Sigmoid colon (tissue), 6 donors: ENCODE measurements at regions not wholly inside any gene's neighbourhood (a gene's known extent, or its start where the extent isn't known, plus 50 kb on each side); places are given as distances from the start of the nearest gene placed in this dataset.

Experiments
- DNase-seq: peaks from one replicate; pipeline ENCODE4 v3.0.0-alpha.2; 2019
- H3K27ac ChIP-seq, 4 donors: fragments of 200-600 bp; sonication (generic); one replicate each; pipeline ENCODE4 v1.5.1; 2016 to 2019; ENCODE audit warnings: mild to moderate bottlenecking in 1 of 4
- H3K27me3 ChIP-seq, 3 donors: fragments of 200-600 bp; sonication (generic); one replicate each; pipeline ENCODE4 v1.5.1; 2019; ENCODE audit warnings: mild to moderate bottlenecking in 1 of 3
- H3K36me3 ChIP-seq, 4 donors: fragments of 200-600 bp; sonication (generic); one replicate each; pipeline ENCODE4 v1.5.1; 2016 to 2019
- H3K4me1 ChIP-seq, 4 donors: fragments of 200-600 bp; sonication (generic); one replicate each; pipeline ENCODE4 v1.5.1; 2017 to 2019
- H3K4me3 ChIP-seq, 4 donors: fragments of 200-600 bp; sonication (generic); one replicate each; pipeline ENCODE4 v1.5.1; 2017 to 2019; ENCODE audit warnings: mild to moderate bottlenecking in 2 of 4, moderate library complexity in 1 of 4
- H3K9me3 ChIP-seq, 4 donors: fragments of 200-600 bp in 3 of 4; sonication (generic) in 3 of 4; one replicate each; pipeline versions ENCODE4 v1.5.1 to v1.6.1; 2013 to 2019
- CTCF ChIP-seq, 4 experiments: fragments of 450-650 bp in 3 of 4; fragments of 200-600 bp in 1 of 4; IDR thresholded peaks; one replicate each; pipeline ENCODE4 v1.5.1; 2016 to 2019; ENCODE audit warnings: antibody characterized with exemption in 4 of 4, mild to moderate bottlenecking in 3 of 4, moderate library complexity in 2 of 4
- EP300 ChIP-seq, 4 donors: sonication (generic); formaldehyde crosslinking; IDR thresholded peaks; one replicate each; pipeline ENCODE4 v1.6.1; 2017; ENCODE audit warnings: antibody characterized with exemption in 4 of 4
- POLR2A ChIP-seq, 2 donors: fragments of 450-650 bp; IDR thresholded peaks; one replicate each; pipeline ENCODE4 v1.6.1; 2016; ENCODE audit warnings: antibody characterized with exemption in 2 of 2, mild to moderate bottlenecking in 2 of 2, moderate library complexity in 2 of 2
- POLR2AphosphoS5 ChIP-seq, 4 donors: sonication (generic); formaldehyde crosslinking; IDR thresholded peaks; one replicate each; pipeline ENCODE4 v1.6.1; 2017; ENCODE audit warnings: antibody characterized with exemption in 4 of 4
- WGBS, 2 donors: extraction: QIAGEN DNeasy Blood & Tissue Kit; methylation state at CpG; one replicate each; pipeline ENCODE4 v1.1.7; 2013; 5-methylcytosine and 5-hydroxymethylcytosine counted together
- intact Hi-C: fragments of 100-400 bp; cut with DNase I; formaldehyde crosslinking; loops from one replicate; pipeline ENCODE4 v1.15.1; 2023
- donor health status: healthy with polysubstance abuse.
- donor health status: healthy.

- no peaks in the 10 kb centered on the region for H3K9me3 ChIP-seq
- no peaks in the 10 kb centered on the region for H3K4me1 ChIP-seq
- no peak for DNase-seq
- TF ChIP-seq EP300 (IDR thresholded peaks at IDR 0.05), result no peak
- no peak for TF ChIP-seq CTCF (IDR thresholded peaks at IDR 0.05)
- no peak for TF ChIP-seq POLR2AphosphoS5 (IDR thresholded peaks at IDR 0.05)
- TF ChIP-seq POLR2A (IDR thresholded peaks at IDR 0.05), result no peak
- H3K4me3 ChIP-seq, result no peak overlapping the region
- WGBS, 2 donors, result 83 to 88% methylated on average over 3 of the region's 3 CpGs
- no peaks in the 10 kb centered on the region for H3K27me3 ChIP-seq
- no peak overlapping the region for H3K27ac ChIP-seq
- intact Hi-C loops, result no loop called here
- H3K36me3 ChIP-seq, result no peaks in the 10 kb centered on the region
These were observed 338.3 kb downstream of the LTN1 start for GRCh38 chr21:28654406-28654805.

- H3K36me3 ChIP-seq, result no peaks in the 10 kb centered on the region
- H3K9me3 ChIP-seq, result no peaks in the 10 kb centered on the region
- no peak overlapping the region for H3K27ac ChIP-seq
- H3K4me1 ChIP-seq, result no peaks in the 10 kb centered on the region
- WGBS, 2 donors, result 83 to 89% methylated on average over 1 of the region's 1 CpG
- DNase-seq, result no peak
- intact Hi-C loops, result no loop called here
- TF ChIP-seq EP300 (IDR thresholded peaks at IDR 0.05), result no peak
- TF ChIP-seq POLR2AphosphoS5 (IDR thresholded peaks at IDR 0.05), result no peak
- TF ChIP-seq POLR2A (IDR thresholded peaks at IDR 0.05), result no peak
- no peak for TF ChIP-seq CTCF (IDR thresholded peaks at IDR 0.05)
- H3K4me3 ChIP-seq, result no peak overlapping the region
- H3K27me3 ChIP-seq, result no peaks in the 10 kb centered on the region
These were observed 347.9 kb downstream of the LTN1 start for GRCh38 chr21:28644762-28645161.

- no peaks in the 10 kb centered on the region for H3K4me1 ChIP-seq
- H3K27ac ChIP-seq, result no peak overlapping the region
- TF ChIP-seq POLR2A (IDR thresholded peaks at IDR 0.05) (no peak), CTCF (IDR thresholded peaks at IDR 0.05) (no peak), EP300 (IDR thresholded peaks at IDR 0.05) (no peak), POLR2AphosphoS5 (IDR thresholded peaks at IDR 0.05) (no peak)
- 93 to 94% methylated on average over 4 of the region's 4 CpGs for WGBS, 2 donors
- H3K4me3 ChIP-seq, result no peak overlapping the region
- no peaks in the 10 kb centered on the region for H3K27me3 ChIP-seq
- DNase-seq, result no peak
- no peaks in the 10 kb centered on the region for H3K36me3 ChIP-seq
- intact Hi-C loops, result no loop called here
- H3K9me3 ChIP-seq, result no peaks in the 10 kb centered on the region
These were observed 349.8 kb downstream of the LTN1 start for GRCh38 chr21:28642891-28643290.

- no peaks in the 10 kb centered on the region for H3K27me3 ChIP-seq
- intact Hi-C loops, result no loop called here
- H3K36me3 ChIP-seq, result no peaks in the 10 kb centered on the region
- WGBS, 2 donors, result 78 to 85% methylated on average over 1 of the region's 1 CpG
- no peaks in the 10 kb centered on the region for H3K4me1 ChIP-seq
- TF ChIP-seq CTCF (IDR thresholded peaks at IDR 0.05) (no peak), EP300 (IDR thresholded peaks at IDR 0.05) (no peak), POLR2A (IDR thresholded peaks at IDR 0.05) (no peak), POLR2AphosphoS5 (IDR thresholded peaks at IDR 0.05) (no peak)
- no peak overlapping the region for H3K4me3 ChIP-seq
- no peak overlapping the region for H3K27ac ChIP-seq
- no peak for DNase-seq
- no peaks in the 10 kb centered on the region for H3K9me3 ChIP-seq
These were observed 350.9 kb downstream of the LTN1 start for GRCh38 chr21:28641731-28642130.

GRCh38 chr21:28640326-28640725 lies 352.4 kb downstream of the LTN1 start:
- H3K27me3 ChIP-seq, result no peaks in the 10 kb centered on the region
- no peak overlapping the region for H3K4me3 ChIP-seq
- TF ChIP-seq POLR2AphosphoS5 (IDR thresholded peaks at IDR 0.05), result no peak
- no peak for TF ChIP-seq POLR2A (IDR thresholded peaks at IDR 0.05)
- no peak for TF ChIP-seq EP300 (IDR thresholded peaks at IDR 0.05)
- no peak for TF ChIP-seq CTCF (IDR thresholded peaks at IDR 0.05)
- H3K27ac ChIP-seq, result no peak overlapping the region
- DNase-seq, result no peak
- no peaks in the 10 kb centered on the region for H3K9me3 ChIP-seq
- H3K4me1 ChIP-seq, result no peaks in the 10 kb centered on the region
- no peaks in the 10 kb centered on the region for H3K36me3 ChIP-seq
- WGBS, 2 donors, result 74% methylated on average over 5 of the region's 5 CpGs
- intact Hi-C loops, result no loop called here
